Ovary (tissue), 3 donors: ENCODE measurements at regions not wholly inside any gene's neighbourhood (a gene's known extent, or its start where the extent isn't known, plus 50 kb on each side); places are given as distances from the start of the nearest gene placed in this dataset.

ENCODE experiments used
- EP300 ChIP-seq: sonication (generic); formaldehyde crosslinking; IDR thresholded peaks from one replicate; pipeline ENCODE4 v1.6.1; 2017; ENCODE audit warnings: antibody characterized with exemption
- POLR2A ChIP-seq: fragments of 450-650 bp; IDR thresholded peaks from one replicate; pipeline ENCODE4 v1.6.1; 2017; ENCODE audit warnings: antibody characterized with exemption, mild to moderate bottlenecking, moderate library complexity
- TF ChIP-seq, protein P1 (sequence below), 3 donors: fragments of 450-650 bp in 2 of 3; fragments of 200-600 bp in 1 of 3; IDR thresholded peaks; one replicate each; pipeline versions ENCODE4 v1.5.1 to v1.8.0; 2016 to 2022; ENCODE audit warnings: antibody characterized with exemption in 3 of 3, mild to moderate bottlenecking in 1 of 3
- donor health status: DM: no; HTN: no; CAD: no.

DNA sequence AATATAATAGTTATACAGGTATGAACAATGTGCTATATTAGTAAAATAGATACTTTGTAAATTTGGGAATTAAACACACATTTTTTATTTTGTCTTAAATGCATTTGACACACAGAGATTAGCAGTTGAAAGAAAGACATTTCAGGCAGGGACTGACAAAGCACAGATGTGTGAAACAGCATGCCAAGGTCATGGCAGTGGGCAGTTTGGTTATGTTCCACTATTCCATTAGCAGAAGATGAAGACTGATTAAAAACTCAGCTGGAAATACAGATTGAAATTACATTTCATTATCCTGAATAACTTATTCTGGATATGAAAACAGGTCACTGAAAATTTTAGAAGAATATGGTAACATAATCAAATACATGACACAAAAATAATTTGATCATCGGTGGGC, 669.8 kb upstream of the LRFN5 start:
- TF ChIP-seq, protein P1, sequence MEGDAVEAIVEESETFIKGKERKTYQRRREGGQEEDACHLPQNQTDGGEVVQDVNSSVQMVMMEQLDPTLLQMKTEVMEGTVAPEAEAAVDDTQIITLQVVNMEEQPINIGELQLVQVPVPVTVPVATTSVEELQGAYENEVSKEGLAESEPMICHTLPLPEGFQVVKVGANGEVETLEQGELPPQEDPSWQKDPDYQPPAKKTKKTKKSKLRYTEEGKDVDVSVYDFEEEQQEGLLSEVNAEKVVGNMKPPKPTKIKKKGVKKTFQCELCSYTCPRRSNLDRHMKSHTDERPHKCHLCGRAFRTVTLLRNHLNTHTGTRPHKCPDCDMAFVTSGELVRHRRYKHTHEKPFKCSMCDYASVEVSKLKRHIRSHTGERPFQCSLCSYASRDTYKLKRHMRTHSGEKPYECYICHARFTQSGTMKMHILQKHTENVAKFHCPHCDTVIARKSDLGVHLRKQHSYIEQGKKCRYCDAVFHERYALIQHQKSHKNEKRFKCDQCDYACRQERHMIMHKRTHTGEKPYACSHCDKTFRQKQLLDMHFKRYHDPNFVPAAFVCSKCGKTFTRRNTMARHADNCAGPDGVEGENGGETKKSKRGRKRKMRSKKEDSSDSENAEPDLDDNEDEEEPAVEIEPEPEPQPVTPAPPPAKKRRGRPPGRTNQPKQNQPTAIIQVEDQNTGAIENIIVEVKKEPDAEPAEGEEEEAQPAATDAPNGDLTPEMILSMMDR (IDR thresholded peaks at IDR 0.05) = no peak
- TF ChIP-seq POLR2A (no peak), EP300 (no peak)
